ENCODE measurements at regions not wholly inside any gene's neighbourhood (a gene's known extent, or its start where the extent isn't known, plus 50 kb on each side); places are given as distances from the start of the nearest gene placed in this dataset.

- DNase-seq: no peak
These were observed 86.6 kb upstream of the LINC01488 start for GRCh38 chr11:69394869-69395246.

DNA sequence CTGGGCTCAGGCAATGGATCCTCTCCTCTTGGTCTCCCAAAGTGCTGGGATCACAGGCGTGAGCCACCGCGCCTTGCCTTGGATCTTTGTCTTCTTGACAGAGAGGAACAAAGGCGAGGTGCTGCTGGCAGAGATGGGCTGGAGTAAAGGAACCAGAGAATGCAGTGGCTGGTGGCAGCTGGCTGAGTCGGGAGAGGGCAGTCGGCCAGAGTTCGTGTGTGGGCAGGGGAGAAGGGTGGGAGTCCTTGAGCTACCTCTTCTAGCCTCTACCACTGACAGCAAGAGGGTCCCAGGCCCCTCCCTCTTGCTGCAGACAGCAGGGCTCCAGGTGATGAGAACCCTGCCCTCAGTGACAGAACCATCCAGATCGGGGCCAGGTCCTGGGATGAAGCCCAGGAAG, 86.2 kb upstream of the LINC01488 start:
- no peak for DNase-seq

- DNase-seq: no peak
These were observed 85.2 kb upstream of the LINC01488 start for GRCh38 chr11:69396051-69396947.

GRCh38 chr11:69396948-69397307, 84.5 kb upstream of the LINC01488 start:
- DNase-seq: no peak

DNA sequence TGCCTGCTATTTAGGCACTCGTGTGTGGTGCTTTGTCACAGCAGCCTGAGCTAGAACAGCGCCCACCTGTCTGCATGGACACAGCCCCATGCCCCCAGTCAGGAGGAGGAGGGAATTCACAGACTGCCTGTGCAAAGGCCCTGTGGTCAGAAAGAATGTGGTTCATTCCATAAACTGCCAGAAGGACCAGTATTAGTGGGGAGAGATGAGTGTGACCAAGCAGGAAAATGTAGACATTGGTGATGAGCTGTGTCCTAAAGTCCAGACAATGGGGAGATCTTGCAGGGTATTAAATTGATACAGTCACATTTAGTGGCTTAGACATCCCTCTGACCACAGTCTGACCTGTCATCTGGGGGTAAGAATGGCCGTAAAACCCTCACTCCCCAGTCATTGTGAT, 83.7 kb upstream of the LINC01488 start:
- DNase-seq: no peak

GRCh38 chr11:69398529-69399492, 82.7 kb upstream of the LINC01488 start:
- no peak for DNase-seq

DNA sequence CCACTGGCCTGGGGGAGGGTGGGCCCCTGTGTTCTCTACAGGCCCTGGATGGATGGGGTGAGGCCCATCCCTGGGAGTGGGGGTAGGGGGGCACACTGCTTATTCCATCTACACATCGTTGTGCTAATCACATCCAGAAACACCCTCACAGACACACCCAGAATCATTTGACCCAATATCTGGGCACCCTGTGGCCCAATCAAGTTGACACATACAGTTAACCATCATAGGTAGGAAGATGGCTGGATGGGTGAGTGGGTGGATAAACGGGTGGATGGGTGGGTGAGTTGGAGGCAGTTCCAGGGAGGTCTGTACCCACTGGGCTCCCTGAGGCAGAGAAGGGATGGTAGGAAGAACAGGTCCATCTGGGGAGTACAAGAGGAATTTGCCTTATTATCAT, 81.3 kb upstream of the LINC01488 start:
- no peak for DNase-seq

- DNase-seq: no peak
These were observed 80.5 kb upstream of the LINC01488 start for GRCh38 chr11:69400771-69401590.

DNA sequence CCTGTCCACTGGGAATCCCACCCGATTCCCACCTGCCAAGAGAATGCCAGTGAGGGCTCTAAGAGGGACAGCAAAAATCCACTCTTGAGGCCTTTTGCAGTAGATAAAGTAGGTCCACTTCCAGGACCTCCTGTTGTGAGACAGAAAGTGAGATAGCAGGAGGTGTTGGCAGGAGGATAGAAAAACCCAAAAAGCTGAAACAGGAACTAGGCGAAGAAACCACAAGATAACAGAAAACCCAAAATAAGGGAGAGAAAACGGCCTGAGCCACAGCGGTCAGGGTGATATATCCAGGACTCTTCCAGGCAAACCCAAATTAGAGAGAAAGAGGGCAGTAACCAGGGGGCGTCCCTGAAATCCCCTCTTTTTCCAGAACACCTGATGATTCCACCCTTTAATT, 79.7 kb upstream of the LINC01488 start:
- no peak for DNase-seq

- DNase-seq: no peak
These were observed 79.1 kb upstream of the LINC01488 start for GRCh38 chr11:69402251-69402887.

DNA sequence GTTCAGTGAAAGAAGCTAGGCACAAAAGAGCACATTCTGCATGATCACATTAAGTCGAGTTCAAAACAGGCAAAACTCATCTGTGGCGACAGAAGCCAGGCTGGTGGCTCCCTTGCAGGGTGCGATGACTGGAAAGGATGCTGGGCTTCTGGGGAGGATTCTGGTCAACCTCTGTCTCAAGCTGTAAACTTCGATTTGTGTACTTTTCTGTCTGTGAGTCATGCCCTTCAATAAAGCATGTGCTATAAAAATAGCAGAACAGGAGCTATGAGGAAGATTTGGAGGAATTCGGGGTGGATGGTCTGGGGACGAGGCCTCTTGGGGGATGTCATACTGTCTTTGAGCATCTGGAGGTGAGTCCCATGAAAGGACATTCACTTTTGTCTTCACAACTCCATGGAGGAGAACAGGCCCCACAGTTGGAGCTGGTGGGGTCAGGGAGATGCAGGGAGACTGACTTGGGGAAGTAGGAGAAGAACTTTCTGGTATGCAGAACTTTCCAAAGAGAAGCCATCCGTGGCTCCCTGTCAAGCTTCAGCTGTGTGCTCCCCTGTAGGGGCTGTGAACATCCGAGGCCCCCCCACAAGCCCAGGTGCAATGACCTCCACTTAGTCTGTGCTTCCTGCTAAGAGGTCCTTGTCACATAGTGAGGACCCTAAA, 77.8 kb upstream of the LINC01488 start:
- DNase-seq: no peak

DNA sequence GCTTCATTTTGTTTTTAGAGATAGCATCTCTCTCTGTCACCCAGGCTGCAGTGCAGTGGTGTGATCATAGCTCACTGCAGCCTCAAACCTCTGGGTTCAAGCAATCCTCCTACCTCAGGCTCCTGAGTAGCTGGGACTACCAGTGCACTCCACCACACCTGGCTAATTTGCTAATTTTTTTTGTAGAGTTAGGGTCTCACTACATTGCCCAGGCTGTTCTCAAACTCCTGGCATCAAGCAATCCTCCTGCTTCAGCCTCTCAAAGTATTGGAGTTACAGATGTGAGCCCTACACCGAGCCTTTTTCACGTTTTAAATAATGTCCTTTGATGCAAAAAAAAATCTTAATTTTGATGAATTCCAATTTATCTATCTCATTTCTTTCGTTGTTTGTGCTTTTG, 75.4 kb upstream of the LINC01488 start:
- DNase-seq: no peak

DNA sequence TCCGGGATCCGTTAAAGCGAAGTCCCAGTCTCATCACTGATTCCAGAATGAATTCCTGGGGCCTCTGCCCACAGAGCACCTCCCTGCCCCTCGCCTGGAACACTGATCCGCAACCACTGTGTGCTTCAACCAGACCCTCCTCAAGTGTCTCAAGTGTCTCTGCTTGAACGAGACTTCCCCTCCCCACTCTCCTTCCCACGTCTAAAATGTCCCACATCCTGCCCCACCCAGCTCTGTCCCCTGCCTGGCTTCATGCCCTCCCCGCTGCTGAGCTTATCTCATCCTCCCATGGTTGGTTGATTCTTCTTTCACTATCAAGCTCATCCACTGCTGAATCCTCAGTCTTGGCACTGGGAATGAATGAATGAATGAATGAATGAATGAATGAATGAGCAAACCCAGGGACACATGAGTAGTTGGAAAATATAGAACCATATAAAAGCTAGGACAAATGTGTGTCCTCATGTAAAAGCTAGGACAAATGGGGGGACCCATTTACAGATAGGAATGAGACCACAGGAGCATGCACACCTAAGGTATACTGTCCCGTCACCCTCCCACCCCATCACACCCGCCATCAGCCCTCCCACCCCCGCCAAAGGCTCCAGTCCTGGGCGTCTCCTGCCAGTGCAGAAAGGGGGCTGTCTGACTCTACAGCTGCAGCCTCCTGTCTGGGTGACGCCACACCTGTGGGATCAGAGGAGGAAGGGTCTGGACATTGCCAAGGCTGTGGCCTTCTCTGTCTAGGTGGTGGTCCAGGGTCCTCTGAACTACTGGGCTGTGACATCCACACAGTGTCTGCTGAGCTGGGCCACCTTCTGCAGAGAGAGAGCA, 71.4 kb upstream of the LINC01488 start:
- DNase-seq: peak in 1 of 6 experiments; percentile 9

DNA sequence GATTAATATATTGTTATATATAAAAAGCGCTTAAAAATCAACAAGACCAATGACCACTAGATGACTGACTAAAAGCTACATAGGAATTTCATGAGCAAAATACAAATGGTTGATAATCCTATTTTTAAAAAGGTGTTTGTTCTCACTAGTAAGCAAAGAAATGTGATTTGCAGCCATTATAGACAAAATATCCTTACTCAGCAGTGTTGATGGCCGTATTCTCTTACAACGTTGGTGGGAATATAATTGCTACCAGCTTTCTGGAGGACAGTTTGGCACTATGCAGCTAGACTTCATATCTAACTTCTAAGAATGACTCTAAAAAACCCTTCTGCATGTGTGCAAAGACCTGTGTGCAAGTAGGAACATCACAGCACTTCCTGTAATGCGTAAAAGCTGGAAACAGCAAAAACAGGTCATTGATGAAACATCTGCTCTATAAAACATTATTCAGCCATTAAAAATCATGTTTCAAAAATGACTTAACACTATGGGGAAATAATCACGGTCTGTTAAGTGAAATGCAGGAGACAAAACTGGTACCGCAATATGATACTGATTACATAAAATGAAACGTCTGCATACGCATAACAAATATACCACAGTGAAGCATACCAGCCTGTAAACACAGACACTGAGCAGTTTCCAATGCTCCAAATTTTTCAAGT, 70.1 kb upstream of the LINC01488 start:
- peak in 1 of 6 experiments; percentile 6 for DNase-seq

DNA sequence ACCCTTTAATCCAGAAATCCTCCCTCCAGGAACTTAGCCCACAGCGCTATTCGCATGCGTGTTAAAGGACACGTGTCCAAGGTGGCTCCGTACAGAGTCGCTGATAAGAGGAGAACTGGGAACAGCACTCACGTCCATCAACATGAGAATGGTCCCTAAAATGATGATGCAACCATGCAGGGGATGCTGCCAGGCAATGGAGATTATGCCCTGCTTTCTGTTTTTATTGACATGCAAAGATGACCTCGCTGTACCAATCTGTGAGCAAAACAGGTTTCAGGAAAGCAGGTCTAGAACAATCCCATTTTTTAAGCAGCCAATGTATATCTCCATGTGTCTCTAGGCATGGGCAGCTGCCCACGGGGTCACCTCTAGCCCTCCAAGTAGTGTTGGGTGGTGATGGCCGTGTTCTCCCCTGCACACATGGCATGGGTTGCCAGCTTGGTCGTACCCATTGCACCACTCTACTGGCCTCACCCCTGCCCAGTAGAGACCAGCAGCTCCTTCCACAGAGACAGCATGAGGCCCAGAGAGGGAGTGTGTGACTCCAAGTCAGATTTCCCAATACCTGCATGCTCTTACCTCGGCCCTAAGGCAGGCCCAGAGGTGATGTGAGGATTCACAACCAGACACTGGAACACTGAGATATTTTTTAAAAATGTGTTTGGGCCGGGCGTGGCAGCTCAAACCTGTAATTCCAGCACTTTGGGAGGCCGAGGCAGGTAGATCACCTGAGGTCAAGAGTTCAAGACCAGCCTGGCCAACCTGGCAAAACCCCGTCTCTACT, 68.3 kb upstream of the LINC01488 start:
- no peak for DNase-seq

- no peak for DNase-seq
These were observed 67.5 kb upstream of the LINC01488 start for GRCh38 chr11:69413993-69414392.

- DNase-seq: no peak
These were observed 66.7 kb upstream of the LINC01488 start for GRCh38 chr11:69414773-69415187.

GRCh38 chr11:69415411-69416142, 65.9 kb upstream of the LINC01488 start:
- no peak for DNase-seq

- no peak for DNase-seq
These were observed 65.3 kb upstream of the LINC01488 start for GRCh38 chr11:69416143-69416515.

All from stimulated activated naive CD4-positive, alpha-beta T cell (primary cell).